HG03159 (cell line): ENCODE measurements at regions not wholly inside any gene's neighbourhood (a gene's known extent, or its start where the extent isn't known, plus 50 kb on each side); places are given as distances from the start of the nearest gene placed in this dataset.

Source experiments
- ATAC-seq: cut with Tn5 transposase; IDR thresholded peaks from one replicate; pipeline ENCODE4 v1.9.1; 2021; ENCODE audit warnings: mild to moderate bottlenecking, moderate library complexity; ENCODE audit not compliant: unreplicated experiment

GRCh38 chr20:40769677-40770285 is 80.7 kb upstream of the MAFB start:
- ATAC-seq = no peak

- no peak for ATAC-seq
Measured at GRCh38 chr20:40770564-40771307, 81.7 kb upstream of the MAFB start.

- ATAC-seq = no peak
Measured at GRCh38 chr20:40771308-40771610, 82.2 kb upstream of the MAFB start.

- ATAC-seq = no peak
Measured at GRCh38 chr20:40771848-40772511, 82.9 kb upstream of the MAFB start.

- ATAC-seq = no peak
Measured at GRCh38 chr20:40773376-40773775, 84.3 kb upstream of the MAFB start.

GRCh38 chr20:40774252-40774651 is 85.2 kb upstream of the MAFB start:
- ATAC-seq = no peak

- ATAC-seq = no peak
Measured at GRCh38 chr20:40775561-40776146, 86.6 kb upstream of the MAFB start.

- no peak for ATAC-seq
Measured at GRCh38 chr20:40776466-40777457, 87.7 kb upstream of the MAFB start.

- no peak for ATAC-seq
Measured at GRCh38 chr20:40777653-40778052, 88.6 kb upstream of the MAFB start.

- no peak for ATAC-seq
Measured at GRCh38 chr20:40778894-40779496, 90.0 kb upstream of the MAFB start.

- no peak for ATAC-seq
Measured at GRCh38 chr20:40781327-40782042, 92.4 kb upstream of the MAFB start.

- no peak for ATAC-seq
Measured at GRCh38 chr20:40782043-40782368, 93.0 kb upstream of the MAFB start.

- no peak for ATAC-seq
Measured at GRCh38 chr20:40785346-40785745, 96.3 kb upstream of the MAFB start.

- ATAC-seq = no peak
Measured at GRCh38 chr20:40786336-40786735, 97.3 kb upstream of the MAFB start.

GRCh38 chr20:40787941-40788340 is 98.9 kb upstream of the MAFB start:
- ATAC-seq = no peak

- no peak for ATAC-seq
Measured at GRCh38 chr20:40797425-40797824, 108.4 kb upstream of the MAFB start.

- no peak for ATAC-seq
Measured at GRCh38 chr20:40798066-40798465, 109.0 kb upstream of the MAFB start.

GRCh38 chr20:40802886-40803285 is 113.8 kb upstream of the MAFB start:
- no peak for ATAC-seq

GRCh38 chr20:40803381-40803780 is 114.3 kb upstream of the MAFB start:
- ATAC-seq = no peak

GRCh38 chr20:40805592-40805991 is 116.6 kb upstream of the MAFB start:
- no peak for ATAC-seq
